GM13976 (cell line): ENCODE measurements at regions not wholly inside any gene's neighbourhood (a gene's known extent, or its start where the extent isn't known, plus 50 kb on each side); places are given as distances from the start of the nearest gene placed in this dataset.

Experiments
- DNase-seq: peaks from one replicate; pipeline ENCODE4 v3.0.0; 2012; ENCODE audit warnings: low spot score
- CTCF ChIP-seq: IDR thresholded peaks from 2 replicates; pipeline ENCODE4 v1.5.1; 2012; ENCODE audit warnings: borderline replicate concordance, mild to moderate bottlenecking; ENCODE audit not compliant: insufficient read depth; ENCODE audit errors: extremely low read depth, missing control alignments, control extremely low read depth
- in situ Hi-C: fragments of 300-500 bp; cut with MboI; formaldehyde crosslinking; loops from one replicate; pipeline ENCODE4 v1.12.0; 2022; ENCODE audit warnings: low sequenced_read_pairs, mixed read lengths, inconsistent platforms; ENCODE audit not compliant: unreplicated experiment

GRCh38 chr18:25651553-25651952 lies 299.6 kb upstream of the ZNF521 start:
- in situ Hi-C loops: no loop called here
- TF ChIP-seq CTCF: no peak

GRCh38 chr18:25650201-25650941 lies 298.4 kb upstream of the ZNF521 start:
- in situ Hi-C loops: no loop called here
- no peak for DNase-seq
- no peak for TF ChIP-seq CTCF

More at GRCh38 chr18:25651553-25651952, 299.6 kb upstream of the ZNF521 start:
- no peak for DNase-seq

GRCh38 chr18:25648716-25649260 lies 296.8 kb upstream of the ZNF521 start:
- no peak for DNase-seq
- no peak for TF ChIP-seq CTCF
- in situ Hi-C loops: no loop called here

GRCh38 chr18:25647404-25647803 lies 295.4 kb upstream of the ZNF521 start:
- no peak for TF ChIP-seq CTCF
- in situ Hi-C loops: no loop called here
- no peak for DNase-seq

GRCh38 chr18:25646971-25647370 lies 295.0 kb upstream of the ZNF521 start:
- TF ChIP-seq CTCF: no peak
- no peak for DNase-seq
- in situ Hi-C loops: no loop called here

- DNase-seq: no peak
- no peak for TF ChIP-seq CTCF
- in situ Hi-C loops: no loop called here
Observed at GRCh38 chr18:25639596-25639995, 287.6 kb upstream of the ZNF521 start.

- DNase-seq: no peak
- in situ Hi-C loops: no loop called here
Observed at GRCh38 chr18:25633563-25633962, 281.6 kb upstream of the ZNF521 start.

More at GRCh38 chr18:25633563-25633962, 281.6 kb upstream of the ZNF521 start:
- TF ChIP-seq CTCF: no peak
